Cardiac muscle cell (in vitro differentiated cells and primary cell): ENCODE measurements at regions not wholly inside any gene's neighbourhood (a gene's known extent, or its start where the extent isn't known, plus 50 kb on each side); places are given as distances from the start of the nearest gene placed in this dataset.

Experiments
- DNase-seq, 2 donors: peaks; one replicate each; pipeline versions ENCODE4 v3.0.0 to v3.0.0-alpha.2; 2010 to 2017; ENCODE audit warnings: low read depth in 1 of 2, low spot score in 1 of 2
- H3K27ac ChIP-seq: fragments of 200-600 bp; sonication (generic); 2 replicates; pipeline ENCODE4 v1.5.1; 2016
- H3K27me3 ChIP-seq: fragments of 200-600 bp; sonication (generic); 2 replicates; pipeline ENCODE4 v1.6.0; 2016; ENCODE audit warnings: control low read depth
- H3K36me3 ChIP-seq: fragments of 200-600 bp; sonication (generic); 2 replicates; pipeline ENCODE4 v1.5.1; 2016; ENCODE audit warnings: control low read depth
- H3K4me1 ChIP-seq: fragments of 200-600 bp; sonication (generic); 2 replicates; pipeline ENCODE4 v1.8.1; 2017; ENCODE audit warnings: low read depth, mild to moderate bottlenecking, mixed run types
- H3K4me3 ChIP-seq: fragments of 200-600 bp; sonication (generic); 2 replicates; pipeline ENCODE4 v1.5.1; 2016; ENCODE audit warnings: mild to moderate bottlenecking
- H3K9me3 ChIP-seq: fragments of 200-600 bp; sonication (generic); 2 replicates; pipeline ENCODE4 v1.5.1; 2017; ENCODE audit warnings: low read depth, mild to moderate bottlenecking, control low read depth
- TF ChIP-seq, protein P1 (sequence below): IDR thresholded peaks from 2 replicates; pipeline ENCODE4 v1.5.1; 2012; ENCODE audit warnings: low read depth, mild to moderate bottlenecking, low read length

DNA sequence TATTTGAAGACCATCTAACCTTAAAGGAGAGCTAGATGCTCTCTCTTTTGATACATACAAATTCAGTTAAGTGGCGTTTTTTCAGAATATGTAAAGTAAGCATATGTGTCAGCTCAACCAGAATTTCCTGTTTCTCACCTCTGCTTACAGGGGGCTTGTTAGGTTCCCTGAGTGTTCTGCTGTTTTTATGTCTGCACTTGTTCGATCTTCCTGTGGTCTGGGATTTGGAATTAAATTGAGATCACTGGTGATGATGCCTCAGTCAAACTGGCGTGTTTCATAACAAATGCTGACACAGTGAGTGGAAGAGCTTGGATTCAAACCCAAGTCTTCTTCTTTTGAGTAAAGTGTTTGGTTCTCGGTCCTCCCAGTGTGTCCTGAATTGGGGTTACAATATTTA is 348.3 kb upstream of the AKR1E2 start:
- TF ChIP-seq, protein P1, sequence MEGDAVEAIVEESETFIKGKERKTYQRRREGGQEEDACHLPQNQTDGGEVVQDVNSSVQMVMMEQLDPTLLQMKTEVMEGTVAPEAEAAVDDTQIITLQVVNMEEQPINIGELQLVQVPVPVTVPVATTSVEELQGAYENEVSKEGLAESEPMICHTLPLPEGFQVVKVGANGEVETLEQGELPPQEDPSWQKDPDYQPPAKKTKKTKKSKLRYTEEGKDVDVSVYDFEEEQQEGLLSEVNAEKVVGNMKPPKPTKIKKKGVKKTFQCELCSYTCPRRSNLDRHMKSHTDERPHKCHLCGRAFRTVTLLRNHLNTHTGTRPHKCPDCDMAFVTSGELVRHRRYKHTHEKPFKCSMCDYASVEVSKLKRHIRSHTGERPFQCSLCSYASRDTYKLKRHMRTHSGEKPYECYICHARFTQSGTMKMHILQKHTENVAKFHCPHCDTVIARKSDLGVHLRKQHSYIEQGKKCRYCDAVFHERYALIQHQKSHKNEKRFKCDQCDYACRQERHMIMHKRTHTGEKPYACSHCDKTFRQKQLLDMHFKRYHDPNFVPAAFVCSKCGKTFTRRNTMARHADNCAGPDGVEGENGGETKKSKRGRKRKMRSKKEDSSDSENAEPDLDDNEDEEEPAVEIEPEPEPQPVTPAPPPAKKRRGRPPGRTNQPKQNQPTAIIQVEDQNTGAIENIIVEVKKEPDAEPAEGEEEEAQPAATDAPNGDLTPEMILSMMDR = no peak
- no peak overlapping the region for H3K4me3 ChIP-seq
- DNase-seq = no peak

DNA sequence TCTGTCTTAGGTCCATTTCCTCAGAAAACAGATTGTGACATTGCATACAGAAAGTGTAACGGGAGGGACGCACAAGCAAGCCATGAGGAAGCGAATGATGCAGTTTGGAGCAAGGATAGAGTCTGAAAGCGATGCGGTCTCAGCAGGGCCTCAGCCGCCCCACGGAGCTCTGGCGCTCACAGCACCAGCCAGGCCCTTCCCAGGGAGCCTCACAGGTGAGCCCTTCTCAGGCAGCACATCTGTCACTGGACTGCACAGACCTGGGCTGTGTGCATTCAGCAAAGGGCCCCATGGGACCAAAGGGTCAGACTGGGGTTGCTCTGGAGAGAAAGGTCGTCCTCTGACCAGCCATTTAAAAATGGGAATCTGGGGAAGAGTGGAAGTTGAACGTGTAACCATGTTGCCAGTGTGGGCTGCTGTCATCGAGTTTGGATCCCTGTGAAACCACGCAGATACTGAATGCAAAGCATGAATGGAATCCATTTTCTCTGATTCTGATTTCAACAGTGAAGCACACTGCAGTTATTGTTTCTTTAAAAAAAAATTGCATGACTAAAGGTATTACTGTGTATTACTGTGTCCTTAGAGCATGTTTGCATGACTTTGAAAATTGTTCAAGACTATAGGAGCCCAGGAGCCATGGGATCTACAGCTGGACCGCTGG is 350.0 kb upstream of the AKR1E2 start:
- H3K27ac ChIP-seq = no peak overlapping the region
- H3K4me3 ChIP-seq = no peak overlapping the region
- no peaks in the 10 kb centered on the region for H3K4me1 ChIP-seq
- no peaks in the 10 kb centered on the region for H3K36me3 ChIP-seq
- H3K27me3 ChIP-seq = no peaks in the 10 kb centered on the region
- TF ChIP-seq, protein P1 = no peak
- DNase-seq = peak in 1 of 2 donors; percentile 22
- H3K9me3 ChIP-seq = no peaks in the 10 kb centered on the region

More for the DNA sequence above, 348.3 kb upstream of the AKR1E2 start:
- no peak overlapping the region for H3K27ac ChIP-seq
- H3K9me3 ChIP-seq = no peaks in the 10 kb centered on the region
- H3K4me1 ChIP-seq = no peaks in the 10 kb centered on the region
- peaks cover 2% of the 10 kb centered on the region for H3K27me3 ChIP-seq
- H3K36me3 ChIP-seq = no peaks in the 10 kb centered on the region

DNA sequence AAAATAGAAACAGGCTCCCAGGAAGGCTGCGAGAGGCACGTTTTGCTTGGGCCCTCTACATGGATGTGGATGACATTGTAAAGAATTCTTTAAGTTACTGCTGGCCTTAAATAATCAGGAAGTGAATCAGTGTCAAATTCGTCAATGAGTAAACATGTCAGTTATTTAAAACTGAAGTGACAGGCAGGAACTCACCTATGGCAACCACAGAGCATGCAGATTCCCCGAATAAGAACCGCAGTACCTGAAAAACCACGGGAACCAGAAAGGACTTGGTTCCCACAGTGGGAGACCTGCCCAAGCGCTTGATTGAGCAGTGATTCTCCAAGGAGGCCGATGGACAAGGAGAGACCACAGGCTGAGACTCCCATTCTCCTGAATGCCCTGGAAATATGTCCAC is 351.2 kb upstream of the AKR1E2 start:
- Histone ChIP-seq H3K27me3 (no peaks in the 10 kb centered on the region), H3K9me3 (no peaks in the 10 kb centered on the region), H3K4me1 (no peaks in the 10 kb centered on the region), H3K4me3 (no peak overlapping the region), H3K36me3 (no peaks in the 10 kb centered on the region), H3K27ac (no peak overlapping the region)
- DNase-seq = no peak
- TF ChIP-seq, protein P1 = no peak

DNA sequence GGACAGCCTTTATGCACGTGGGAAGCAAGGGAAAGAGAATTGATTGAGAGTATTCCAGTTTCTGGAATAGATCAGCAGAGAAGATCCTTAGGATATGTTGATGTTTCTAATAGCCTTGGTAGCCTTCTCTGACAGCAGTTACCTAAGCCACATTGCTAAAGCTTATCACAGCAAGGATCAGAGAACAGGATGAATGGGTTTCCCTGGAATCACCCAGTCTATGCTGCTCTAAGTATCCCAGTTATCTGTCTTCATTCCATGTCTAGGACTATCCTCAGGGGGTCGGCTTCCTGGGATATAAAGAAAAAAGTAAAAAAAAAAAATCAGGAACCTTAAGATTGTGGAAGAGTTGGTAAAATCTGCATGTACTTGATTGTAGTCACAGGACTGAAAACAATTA is 352.0 kb upstream of the AKR1E2 start:
- no peak overlapping the region for H3K27ac ChIP-seq
- TF ChIP-seq, protein P1 = no peak
- H3K27me3 ChIP-seq = no peaks in the 10 kb centered on the region

DNA sequence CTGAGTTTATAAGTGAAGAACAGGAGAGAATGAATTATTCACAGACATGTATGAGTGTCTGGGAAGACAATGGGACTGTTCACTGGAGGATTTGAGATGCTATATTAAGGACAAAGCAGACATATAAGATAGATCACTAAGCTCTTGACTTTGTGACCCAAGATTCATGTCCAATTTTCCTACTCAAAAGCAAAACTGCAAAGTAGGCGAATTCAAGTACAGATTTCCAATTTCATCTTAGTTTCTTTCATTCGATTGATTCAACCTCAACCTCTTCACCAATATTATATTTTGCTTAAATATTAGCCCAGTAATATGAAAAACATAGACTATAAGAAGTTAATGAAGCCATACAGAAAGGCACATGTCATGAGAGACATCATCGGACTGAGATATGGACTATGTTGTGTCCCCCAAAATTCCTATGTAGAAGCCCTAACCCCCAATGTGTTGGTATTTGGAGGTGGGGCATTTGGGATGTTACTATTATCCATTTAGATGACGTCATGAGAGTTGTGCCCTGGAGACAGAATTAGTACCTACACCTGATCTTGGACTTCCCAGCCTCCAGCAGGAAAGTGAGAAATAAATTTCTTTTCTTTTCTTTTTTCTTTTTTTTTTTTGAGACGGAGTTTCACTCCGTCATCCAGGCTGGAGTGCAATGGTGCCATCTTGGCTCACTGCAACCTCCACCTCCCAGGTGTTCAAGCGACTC is 353.7 kb upstream of the AKR1E2 start:
- no peak for DNase-seq
- Histone ChIP-seq H3K27me3 (no peaks in the 10 kb centered on the region), H3K27ac (no peak overlapping the region), H3K4me3 (no peak overlapping the region), H3K36me3 (no peaks in the 10 kb centered on the region), H3K9me3 (no peaks in the 10 kb centered on the region), H3K4me1 (no peaks in the 10 kb centered on the region)
- TF ChIP-seq, protein P1 = no peak

More for the DNA sequence above, 352.0 kb upstream of the AKR1E2 start:
- Histone ChIP-seq H3K9me3 (no peaks in the 10 kb centered on the region), H3K36me3 (no peaks in the 10 kb centered on the region), H3K4me1 (no peaks in the 10 kb centered on the region), H3K4me3 (no peak overlapping the region)
- no peak for DNase-seq
